ENCODE measurements at regions not wholly inside any gene's neighbourhood (a gene's known extent, or its start where the extent isn't known, plus 50 kb on each side); places are given as distances from the start of the nearest gene placed in this dataset.
"Not testable (repeated sequence)": the region's sequence is repeated elsewhere in the genome, so short reads cannot be mapped to it uniquely, and the experiment has no call there.

DNA sequence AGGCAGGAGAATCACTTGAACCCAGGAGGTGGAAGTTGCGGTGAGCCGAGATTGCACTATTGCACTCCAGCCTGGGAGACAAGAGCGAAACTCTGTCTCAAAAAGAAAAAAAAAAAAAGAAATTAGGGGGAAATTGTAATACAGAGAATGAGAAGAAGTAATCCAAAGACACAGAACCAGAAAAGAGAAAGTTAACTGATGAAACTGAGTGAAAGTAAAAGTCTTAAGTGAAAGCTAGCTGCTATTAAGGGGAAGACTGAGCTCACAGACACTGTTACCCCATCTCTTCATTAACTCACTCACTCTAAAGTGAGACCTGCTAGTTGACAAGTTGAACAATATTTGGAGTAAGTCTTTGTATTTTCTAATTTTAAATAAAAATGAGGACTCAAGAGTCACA, 763.0 kb upstream of the PCDH10 start:
- DNase-seq, result no peak

DNA sequence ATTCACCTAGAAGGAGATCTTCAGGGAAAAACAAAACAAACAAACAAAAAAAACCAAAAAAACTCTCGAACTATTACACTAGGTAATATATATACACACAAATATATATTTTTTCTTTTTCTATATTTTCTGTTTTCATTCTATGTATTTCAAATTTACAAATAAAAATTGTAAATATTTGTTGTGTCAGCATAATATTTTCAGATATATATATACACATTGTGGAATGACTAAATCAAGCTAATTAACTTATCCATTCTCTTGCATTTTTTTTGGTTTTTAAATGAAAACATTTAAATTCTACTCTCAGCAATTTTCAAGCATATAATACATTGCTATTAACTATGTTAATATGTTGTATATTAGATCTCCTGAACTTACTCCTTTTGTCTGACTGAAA, 762.0 kb upstream of the PCDH10 start:
- no peak for DNase-seq

DNA sequence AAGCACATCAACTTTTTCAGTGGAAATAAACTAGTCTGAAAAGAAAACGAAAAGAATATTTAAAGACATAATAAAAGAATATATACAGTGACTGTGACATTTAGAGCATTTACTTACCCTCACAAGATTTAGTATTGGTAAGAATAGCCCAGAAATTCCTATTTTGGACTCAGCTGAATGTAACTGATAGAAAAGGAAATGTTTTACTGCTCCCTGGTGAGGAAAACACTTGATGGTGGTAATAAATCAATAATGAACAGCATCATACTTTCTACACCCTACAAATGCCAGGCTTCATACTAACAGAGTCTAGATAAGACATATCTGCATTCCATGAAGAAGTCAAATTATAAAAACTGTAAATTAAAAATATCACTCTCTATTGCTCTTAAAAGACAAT, 753.5 kb upstream of the PCDH10 start:
- DNase-seq, result no peak

DNA sequence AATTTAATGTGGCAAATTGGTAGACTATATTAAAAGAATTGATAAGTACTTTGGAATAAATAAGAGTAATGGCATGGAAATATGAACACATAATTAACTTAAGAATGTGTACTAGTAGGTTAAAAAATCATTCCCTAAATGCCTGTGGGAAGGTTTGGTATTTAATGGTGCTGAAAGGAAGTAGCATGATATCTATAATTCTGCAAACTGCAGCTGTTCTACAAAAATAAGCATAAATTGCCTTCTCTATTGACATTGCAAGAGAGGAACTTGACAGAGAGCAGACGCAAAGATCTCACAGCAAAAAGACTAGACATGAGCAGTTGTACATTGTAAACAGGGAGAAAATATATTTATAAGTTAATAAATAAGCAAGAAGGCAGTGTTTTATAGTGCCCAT, 752.5 kb upstream of the PCDH10 start:
- no peak for DNase-seq

DNA sequence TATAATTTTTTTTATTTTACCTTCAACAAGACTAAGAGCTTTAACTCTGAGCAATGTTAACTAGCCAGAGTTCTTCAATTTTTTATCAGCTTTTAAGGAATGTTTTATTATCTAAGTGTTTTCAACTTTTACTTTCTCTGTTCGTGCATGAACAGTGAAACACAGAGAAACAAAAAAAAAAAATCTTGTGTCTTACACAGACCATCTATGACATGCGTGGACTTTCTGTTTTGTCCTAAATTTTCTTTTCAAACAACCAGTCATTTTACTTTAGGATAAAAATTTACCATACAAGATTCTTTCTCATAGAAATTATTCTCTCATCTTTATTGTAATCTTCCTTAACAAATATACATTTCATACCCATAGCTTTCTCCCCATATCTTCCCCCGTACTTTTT, 731.9 kb upstream of the PCDH10 start:
- DNase-seq, result no peak

DNA sequence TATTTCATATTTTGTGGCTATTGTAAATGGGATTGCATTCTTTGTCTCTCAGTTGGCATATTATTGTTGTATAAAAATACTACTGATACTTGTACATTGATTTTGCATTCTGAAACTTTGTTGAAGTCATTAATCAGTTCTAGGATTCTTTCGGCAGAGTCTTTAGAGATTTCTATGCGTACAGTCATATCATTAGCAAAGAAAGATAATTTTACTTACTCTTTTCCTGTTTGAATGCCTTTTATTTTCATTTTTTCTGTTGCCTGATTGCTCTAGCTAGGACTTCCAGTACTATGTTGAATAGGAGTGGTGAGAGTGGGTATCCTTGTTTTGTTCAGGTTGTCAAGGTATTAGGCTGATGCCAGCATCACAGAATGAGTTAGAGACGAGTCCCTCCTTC, 722.0 kb upstream of the PCDH10 start:
- no peak for DNase-seq

DNA sequence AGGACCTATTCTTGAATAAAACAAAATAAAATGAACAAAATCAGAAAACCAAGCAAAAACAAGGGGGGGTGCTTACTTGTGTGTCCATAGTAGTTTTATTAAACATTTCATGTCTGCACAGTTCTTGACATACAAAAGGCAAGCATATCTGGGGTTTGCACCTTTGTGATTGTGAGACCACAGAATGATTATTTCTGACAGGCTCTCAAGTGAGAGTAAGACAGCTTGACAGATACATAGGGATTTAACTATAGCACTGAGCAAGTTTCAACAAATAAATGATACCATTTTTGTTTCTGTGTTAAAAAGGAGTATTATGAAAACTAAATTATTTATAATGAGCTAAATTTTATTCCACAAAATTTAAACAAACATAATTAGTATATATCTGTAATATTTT, 712.0 kb upstream of the PCDH10 start:
- no peak for DNase-seq

DNA sequence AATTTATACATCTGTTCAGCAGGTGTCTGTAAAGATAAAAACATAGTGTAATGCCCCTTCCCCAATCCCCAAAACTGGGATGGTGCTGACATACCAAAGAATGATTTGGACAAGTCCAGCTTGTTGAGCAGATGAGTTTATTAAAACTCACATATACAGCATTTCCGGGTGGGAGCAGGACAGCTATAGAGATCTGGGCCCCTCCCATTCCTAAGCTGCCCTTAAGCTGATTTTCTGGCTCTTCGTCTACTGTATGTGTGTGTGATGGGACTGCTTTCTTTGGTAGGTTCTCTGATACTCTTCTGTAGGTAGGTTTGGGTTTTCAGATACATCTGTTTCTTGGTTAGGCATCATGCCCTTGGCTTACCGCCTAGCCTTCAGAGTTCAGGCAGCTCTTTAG, 703.7 kb upstream of the PCDH10 start:
- DNase-seq, result no peak

DNA sequence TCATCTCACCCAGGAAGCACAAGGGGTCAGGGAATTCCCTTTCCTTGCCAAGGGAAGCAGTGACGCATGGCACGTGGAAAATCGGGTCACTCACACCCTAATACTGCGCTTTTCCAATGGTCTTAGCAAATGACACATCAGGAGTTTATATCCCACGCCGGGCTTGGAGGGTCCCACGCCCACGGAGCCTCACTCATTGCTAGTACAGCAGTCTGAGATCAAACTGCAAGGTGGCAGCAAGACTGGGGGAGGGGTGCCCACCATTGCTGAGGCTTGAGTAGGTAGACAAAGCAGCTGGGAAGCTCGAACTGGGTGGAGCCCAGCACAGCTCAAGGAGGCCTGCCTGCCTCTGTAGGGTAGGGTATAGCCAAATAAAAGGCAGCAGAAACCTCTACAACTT, 691.1 kb upstream of the PCDH10 start:
- DNase-seq, result not testable (repeated sequence)

DNA sequence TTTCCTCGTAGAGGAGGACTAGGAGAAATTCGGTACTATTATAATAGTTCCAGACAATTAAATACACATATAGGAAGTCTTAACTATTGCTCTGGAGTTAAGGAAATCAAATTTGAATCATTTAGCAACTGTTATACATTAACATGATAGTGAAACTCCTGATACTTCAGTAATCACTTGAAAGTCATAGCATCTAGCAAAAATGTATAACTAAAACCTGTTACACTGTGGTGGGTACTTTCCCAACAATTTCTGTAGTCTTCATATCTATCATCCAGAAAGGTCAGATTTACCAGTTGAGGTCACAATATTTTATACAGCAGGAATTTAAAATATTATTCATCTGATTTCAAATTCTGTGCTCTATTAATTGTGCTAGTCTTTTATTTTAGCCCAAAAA, 669.6 kb upstream of the PCDH10 start:
- DNase-seq, result no peak

DNA sequence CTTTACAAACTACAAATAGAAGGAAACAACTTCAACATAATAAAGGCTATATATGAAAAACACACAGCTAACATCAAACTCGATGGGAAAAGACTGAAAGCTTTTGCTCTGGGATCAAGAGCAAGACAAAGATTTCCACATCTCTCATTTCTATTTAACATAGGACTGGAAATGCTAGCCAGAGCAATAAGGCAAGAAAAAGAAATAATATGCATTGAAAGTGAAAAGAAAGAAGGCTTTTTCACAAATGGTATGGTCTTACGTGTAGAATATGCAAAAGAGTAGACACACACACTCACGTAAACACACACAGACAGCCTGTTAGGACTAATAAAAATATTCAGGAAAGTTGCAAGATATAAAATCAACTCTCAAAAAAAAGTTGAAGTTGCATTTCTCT, 660.5 kb upstream of the PCDH10 start:
- DNase-seq, result no peak

DNA sequence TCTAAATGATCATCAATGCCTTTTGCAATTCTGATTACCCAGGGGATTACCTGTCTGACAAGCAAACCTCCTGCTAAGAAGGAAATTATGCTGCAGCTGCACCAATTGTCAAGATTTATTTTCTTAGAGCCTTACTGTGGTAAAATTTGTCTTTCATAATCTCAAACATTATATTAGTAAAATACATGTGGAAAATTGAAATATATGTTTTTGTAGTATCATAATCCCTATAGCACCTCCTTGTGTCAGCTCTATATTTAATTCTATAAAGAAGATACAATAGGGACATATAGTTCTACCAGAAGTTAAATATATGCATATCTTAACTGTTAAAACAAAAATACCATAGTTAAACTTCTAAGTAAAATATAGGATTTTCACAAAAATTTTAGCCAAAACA, 655.6 kb upstream of the PCDH10 start:
- no peak for DNase-seq

DNA sequence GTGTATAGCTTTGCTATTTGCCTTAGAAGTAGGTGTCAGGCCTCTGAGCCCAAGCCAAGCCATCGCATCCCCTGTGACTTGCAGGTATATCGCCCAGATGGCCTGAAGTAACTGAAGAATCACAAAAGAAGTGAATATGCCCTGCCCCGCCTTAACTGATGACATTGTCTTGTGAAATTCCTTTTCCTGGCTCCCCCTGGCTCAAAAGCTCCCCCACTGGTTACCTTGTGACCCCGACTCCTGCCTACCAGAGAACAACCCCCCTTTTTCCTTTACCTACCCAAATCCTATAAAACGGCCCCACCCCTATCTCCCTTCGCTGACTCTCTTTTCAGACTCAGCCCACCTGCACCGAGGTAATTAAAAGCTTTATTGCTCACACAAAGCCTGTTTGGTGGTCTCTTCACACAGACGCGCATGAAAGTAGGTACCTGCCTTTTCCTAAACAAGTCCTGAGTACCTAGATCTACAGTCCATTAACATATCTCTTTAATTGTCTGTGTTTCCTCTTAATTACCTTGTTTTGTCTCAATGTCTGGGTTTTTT, 653.8 kb upstream of the PCDH10 start:
- DNase-seq, result not testable (repeated sequence)

DNA sequence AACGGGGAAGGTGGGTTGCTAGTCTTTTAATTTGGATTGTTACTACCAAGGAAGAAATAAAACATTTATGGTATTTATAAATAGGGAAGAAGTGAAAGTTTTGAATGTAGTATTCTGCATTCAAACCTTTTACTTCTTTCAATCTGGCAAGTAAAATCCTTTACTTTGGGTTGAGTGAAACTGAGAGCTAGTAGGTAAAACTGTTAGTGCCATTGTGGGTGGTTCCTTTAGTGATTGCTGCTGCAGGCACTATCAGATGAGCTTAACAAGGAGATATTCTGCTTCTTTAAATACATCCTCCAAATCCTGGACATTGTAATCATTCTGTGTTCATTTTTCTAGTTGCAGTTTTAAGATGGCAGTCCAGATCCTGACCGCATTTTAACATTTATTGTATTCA, 650.9 kb upstream of the PCDH10 start:
- no peak for DNase-seq

DNA sequence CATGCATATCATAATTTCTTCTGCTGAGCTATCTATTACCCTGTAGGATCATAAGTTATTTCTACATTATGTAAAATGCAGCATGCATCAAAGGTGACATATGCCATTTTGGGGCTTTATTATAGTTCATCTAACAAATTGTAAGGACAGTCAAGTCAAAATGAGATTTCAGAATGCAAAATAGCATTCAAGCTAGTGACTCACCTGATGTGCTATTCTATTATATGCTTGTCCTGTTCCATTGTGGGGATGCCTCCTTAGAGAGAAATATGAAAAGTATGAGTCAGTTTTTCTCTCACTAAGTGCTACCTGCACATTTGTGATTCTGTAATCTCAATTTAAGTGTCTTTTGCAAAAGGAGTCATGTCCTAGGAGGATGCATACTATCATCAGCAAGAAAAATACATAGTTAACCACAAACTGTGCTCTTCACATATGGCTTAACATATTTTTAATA, 647.0 kb upstream of the PCDH10 start:
- DNase-seq, result no peak

DNA sequence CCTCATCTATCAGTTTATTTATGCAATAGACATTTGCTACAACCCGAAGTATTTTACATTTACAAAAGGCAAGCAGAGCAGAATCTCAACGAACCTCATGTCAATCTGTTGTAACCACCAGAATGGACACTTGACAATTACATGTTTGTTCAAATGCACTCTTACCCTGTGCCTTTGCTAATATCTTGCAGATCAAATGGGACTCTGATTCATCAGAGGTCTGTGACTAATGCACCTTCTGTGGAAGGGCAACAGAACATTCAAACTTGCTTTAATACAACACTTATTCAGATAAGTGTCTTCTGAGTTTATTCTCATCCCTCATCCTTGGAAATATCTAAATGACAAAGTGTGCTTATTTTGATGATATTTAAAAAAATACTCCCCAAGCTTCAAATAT, 644.7 kb upstream of the PCDH10 start:
- DNase-seq, result no peak

DNA sequence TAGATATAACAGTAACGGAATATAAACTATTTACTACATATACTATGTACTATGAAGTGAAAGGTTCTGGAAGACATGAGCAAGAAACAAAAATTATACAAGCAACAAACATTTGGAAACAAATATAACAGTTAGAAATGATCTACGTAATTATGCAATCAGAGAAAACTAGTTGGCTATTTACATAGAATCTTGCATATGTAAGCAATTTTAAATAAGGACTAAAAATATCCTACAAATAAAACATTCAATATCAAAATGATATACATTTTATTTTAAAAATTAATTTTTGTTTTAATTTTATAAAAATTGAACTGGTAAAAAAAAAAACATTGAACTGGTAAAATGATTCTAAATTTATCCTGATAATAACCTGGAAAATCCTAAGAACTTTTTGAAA, 642.5 kb upstream of the PCDH10 start:
- DNase-seq, result no peak

DNA sequence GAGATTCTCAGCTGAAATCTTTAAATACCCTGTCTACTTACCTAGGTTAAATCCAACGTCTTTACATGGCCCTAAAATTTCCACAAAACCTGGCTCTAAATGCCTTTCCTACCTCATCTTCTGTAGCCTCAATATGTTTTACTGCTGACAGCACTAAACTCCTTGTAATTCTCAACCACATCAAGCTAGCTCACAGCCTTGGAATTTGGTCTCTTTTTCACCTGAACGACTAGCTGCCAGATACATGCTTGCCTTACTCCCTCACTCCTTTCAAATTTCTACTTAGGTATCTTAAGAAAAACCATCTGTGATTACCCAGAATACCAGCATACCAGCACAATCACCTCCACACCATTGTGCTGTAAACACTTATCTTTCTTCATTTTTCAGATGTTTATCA, 635.6 kb upstream of the PCDH10 start:
- DNase-seq, result no peak

DNA sequence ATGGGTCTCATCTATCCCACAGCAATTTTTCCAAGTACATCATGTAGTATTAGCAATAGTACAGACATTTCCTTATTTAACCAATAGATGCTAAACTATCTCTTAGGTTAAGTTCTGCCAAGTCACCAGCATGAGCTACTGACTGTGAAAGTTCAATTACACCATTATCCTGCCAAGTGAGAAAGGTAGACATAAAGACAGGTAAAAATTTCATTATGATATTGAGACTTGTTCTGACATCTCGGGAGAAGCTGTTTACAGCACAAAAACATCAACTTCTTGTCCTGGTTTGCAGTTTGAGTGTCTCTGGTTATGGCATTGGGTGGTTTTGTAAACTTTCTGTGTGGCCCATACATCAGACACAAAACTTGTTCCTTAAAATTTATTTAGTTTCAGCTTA, 622.4 kb upstream of the PCDH10 start:
- DNase-seq, result no peak

DNA sequence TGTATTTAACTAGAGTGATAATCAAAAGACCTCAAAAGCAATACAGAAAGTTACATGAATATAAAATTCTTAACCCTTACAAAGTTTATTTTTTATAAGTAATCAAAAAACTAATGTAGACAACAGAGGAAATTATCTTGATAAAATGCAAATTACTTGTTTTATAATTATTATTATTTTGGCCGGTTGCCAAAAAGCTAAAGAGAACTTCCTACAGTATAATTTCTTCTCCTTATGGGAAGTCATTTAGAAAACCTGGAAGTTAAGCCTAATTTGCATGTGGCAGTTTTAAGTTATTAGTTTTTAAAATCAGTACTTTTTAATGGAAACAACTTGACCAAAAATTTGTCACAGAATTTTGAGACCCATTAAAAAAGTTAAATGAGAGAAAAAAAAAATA, 621.3 kb upstream of the PCDH10 start:
- DNase-seq, result no peak

DNA sequence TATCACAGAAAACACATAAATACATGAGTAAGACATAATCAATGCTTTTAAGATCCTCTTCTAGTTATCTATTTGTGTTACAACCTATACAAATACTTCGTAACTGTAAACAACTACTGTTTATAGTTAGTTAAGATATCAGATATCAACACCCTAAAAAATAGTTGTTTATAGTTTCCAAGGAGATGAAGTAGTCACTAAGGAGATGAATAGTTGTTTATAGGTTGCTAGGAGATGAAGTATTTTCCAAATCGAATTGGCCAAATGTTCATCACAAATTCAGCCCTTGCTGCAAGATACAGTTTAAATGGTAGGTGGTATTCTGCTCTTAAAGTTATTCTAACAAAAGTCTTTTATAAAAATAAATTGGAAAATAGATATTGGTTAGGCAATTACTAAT, 618.2 kb upstream of the PCDH10 start:
- DNase-seq, result no peak

DNA sequence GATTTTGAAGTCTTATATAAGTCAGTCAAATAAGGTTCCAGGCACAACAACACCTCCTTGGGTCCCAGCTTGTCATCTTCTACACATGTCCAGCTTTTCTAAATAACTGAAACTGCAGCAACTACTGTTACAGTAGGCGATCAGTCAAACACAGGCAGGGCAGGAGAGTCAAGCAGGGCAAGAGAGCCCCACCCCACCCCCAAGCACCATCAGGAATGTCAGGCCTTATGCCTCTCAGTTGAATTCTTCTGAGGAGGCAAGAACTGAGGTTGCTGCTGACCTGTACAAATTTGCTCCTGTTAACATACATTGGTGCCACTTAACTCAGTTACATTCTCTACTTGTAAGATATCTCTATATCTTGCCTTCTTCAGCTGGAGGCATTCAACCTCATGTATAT, 608.8 kb upstream of the PCDH10 start:
- DNase-seq, result peak; percentile 55

DNA sequence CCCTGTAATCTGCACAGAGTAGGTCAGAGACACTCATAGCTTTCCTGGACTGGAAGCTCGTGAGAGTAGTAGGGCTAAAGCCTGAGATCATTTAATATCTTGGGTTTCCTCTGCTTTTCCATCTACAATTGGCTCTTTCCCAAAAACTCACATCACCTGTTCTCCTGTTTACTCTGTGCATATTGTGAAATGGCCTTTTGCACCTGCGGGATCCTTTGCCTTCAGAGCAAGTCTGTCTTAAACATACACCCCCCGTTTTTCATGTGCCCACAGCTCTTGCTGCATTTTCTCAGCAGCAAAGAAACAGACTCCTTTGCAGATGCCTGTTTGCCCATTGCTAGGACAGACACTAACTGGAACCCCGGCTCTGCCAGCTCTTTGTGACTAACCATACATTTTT, 608.3 kb upstream of the PCDH10 start:
- peak; percentile 59 for DNase-seq

DNA sequence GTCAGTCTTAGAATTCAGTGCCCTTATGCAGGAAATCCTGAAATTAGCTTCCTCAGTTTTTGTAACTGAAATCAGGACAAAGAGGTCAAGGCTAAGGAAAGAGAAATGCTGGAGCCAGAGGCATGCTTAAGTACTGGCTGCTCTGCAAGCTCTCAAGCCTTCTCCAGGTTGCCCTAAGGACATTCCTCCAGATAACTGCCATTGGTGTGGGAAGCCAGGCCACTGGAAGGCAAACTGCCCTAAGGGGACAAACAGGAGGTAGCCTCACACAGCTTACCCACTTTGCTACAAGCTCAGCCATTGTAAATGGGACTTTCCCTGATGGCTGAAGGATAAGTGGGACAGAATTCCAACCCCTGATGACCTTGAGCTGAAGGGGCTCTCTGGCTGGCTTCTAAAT, 606.9 kb upstream of the PCDH10 start:
- DNase-seq, result no peak

DNA sequence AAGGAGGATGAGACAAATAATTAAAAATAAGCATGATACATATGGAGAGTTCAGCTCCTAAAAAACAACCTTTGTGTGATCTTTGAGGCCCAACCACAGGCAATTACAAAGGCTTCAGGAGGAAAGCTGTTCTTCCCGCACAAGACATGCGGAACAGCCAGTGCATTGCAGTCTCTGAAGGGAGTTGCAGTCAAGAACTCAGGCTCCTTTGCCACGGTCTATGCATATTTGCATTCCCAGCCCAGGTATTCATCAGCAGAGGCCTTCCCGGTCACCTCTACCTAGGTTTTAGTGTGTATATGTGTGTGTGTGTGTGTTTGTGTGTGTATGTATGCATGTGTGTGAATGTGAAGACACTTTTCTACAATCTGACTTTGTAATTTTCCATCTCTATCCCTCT, 600.6 kb upstream of the PCDH10 start:
- DNase-seq, result no peak

DNA sequence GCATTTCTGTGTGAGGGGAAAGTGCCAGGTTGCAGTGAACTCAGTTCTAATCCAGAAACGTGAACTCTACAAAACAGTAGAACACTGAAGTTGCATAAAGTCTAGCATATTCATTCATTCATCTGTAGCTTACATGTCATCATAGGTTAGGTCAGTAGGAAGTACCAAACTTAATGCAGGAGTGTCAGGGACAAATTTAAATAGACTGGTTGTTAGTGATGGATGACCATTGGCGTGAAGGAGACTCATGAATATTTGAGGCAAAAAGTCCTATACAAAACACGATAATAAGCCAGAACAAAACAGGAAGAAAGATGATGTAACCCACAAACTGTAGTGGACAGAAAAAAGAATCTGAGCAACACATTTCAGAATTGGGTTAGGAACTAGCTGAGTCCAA, 592.8 kb upstream of the PCDH10 start:
- DNase-seq, result no peak
